Keratinocyte (primary cell): ENCODE measurements at regions not wholly inside any gene's neighbourhood (a gene's known extent, or its start where the extent isn't known, plus 50 kb on each side); places are given as distances from the start of the nearest gene placed in this dataset.

Experiments used
- EZH2 ChIP-seq: IDR thresholded peaks from one replicate; pipeline ENCODE4 v1.6.1; 2012; ENCODE audit warnings: inconsistent platforms, mild to moderate bottlenecking, low read length, moderate library complexity
- TF ChIP-seq, protein P1 (sequence below), 3 experiments: IDR thresholded peaks in 1 of 3; conservative IDR thresholded peaks in 1 of 3; optimal IDR thresholded peaks in 1 of 3; 2 replicates in 2 of 3; 3 replicates in 1 of 3; pipeline versions ENCODE3 to v1.5.1; 2011; ENCODE audit warnings: low read length in 3 of 3, mild to moderate bottlenecking in 3 of 3, moderate library complexity in 2 of 3, control low read depth in 1 of 3, inconsistent platforms in 1 of 3; ENCODE audit not compliant: insufficient read depth in 2 of 3; ENCODE audit errors: extremely low read depth in 1 of 3

DNA sequence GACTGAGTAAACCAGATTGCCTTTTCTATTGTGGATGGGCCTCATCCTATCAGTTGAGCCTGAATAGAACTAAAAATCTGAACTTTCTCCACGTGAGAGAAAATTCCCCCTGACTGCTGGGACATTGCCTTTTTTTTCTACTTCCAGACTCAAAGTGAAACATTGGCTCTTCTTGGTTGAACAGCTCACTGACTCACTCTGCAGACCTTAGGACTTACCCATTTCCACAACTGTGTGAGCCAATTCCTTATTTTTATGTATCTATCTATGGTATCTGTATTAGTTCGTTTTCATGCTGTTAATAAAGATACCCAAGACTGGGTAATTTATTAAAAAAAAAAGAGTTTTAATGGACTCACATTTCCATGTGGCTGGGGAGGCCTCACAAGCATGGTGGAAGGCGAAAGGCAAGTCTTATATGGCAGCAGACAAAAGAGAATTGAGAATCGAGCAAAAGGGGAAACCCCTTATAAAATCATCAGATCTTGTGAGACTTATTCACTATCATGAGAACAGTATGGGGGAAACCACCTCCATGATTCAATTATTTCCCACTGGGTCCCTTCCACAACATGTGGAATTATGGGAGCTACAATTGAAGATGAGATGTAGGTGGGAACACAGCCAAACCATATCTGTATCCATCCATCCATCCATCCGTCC, 306.7 kb upstream of the SLC24A2 start:
- TF ChIP-seq, protein P1, sequence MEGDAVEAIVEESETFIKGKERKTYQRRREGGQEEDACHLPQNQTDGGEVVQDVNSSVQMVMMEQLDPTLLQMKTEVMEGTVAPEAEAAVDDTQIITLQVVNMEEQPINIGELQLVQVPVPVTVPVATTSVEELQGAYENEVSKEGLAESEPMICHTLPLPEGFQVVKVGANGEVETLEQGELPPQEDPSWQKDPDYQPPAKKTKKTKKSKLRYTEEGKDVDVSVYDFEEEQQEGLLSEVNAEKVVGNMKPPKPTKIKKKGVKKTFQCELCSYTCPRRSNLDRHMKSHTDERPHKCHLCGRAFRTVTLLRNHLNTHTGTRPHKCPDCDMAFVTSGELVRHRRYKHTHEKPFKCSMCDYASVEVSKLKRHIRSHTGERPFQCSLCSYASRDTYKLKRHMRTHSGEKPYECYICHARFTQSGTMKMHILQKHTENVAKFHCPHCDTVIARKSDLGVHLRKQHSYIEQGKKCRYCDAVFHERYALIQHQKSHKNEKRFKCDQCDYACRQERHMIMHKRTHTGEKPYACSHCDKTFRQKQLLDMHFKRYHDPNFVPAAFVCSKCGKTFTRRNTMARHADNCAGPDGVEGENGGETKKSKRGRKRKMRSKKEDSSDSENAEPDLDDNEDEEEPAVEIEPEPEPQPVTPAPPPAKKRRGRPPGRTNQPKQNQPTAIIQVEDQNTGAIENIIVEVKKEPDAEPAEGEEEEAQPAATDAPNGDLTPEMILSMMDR (optimal IDR thresholded peaks at IDR 0.05 in 1 of 3, IDR thresholded peaks at IDR 0.05 in 1 of 3, conservative IDR thresholded peaks at IDR 0.05 in 1 of 3; ENCODE audit: extremely low read depth in 1 of 3, insufficient read depth in 2 of 3, low read length in 3 of 3) = no peak
- no peak for TF ChIP-seq EZH2
